ENCODE measurements at regions not wholly inside any gene's neighbourhood (a gene's known extent, or its start where the extent isn't known, plus 50 kb on each side); places are given as distances from the start of the nearest gene placed in this dataset.
"Not testable (repeated sequence)": the region's sequence is repeated elsewhere in the genome, so short reads cannot be mapped to it uniquely, and the experiment has no call there.

DNA sequence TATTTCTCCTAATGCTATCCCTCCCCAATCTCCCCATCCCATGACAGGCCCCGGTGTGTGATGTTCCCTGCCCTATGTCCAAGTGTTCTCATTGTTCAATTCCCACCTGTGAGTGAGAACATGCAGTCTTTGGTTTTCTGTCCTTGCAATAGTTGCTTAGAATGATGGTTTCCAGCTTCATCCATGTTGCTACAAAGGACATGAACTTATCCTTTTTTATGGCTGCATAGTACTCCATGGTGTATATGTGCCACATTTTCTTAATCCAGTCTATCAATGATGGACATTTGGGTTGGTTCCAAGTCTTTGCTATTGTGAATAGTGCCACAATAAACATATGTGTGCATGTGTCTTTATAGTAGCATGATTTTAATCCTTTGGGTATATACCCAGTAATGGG, 51.3 kb upstream of the RIOK2 start:
- H3K27ac ChIP-seq; H3K4me1 ChIP-seq; H3K9me3 ChIP-seq; H3K36me3 ChIP-seq; H3K4me3 ChIP-seq; intact Hi-C loops (cut with DNase I; ENCODE audit: low total_unique reads); H3K27me3 ChIP-seq; DNase-seq: not testable (repeated sequence)

DNA sequence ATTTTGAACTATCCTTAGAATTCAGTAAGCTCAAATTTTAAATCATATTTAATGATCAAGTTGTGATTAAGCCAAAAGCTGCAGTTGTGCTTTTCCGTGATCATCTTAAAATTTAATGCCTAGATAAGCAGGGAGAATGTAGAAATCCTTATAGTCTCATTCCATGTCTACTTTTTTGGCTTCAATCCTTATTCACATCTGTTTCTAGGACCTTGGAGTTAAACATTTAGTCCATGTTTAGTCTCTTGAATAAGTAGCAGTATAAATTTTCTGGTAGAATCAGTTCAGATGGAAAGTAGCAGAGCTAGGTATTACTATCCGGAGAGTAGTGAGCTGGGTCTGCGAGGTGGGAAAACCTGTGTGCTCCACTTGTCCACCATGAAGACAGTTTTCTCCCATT, 59.3 kb upstream of the RIOK2 start:
- Histone ChIP-seq H3K9me3 (peaks cover 0 to 6% of the 10 kb centered on the region in 2 donors), H3K36me3 (no peaks in the 10 kb centered on the region), H3K27me3 (no peaks in the 10 kb centered on the region), H3K4me3 (no peak overlapping the region), H3K27ac (no peak overlapping the region), H3K4me1 (no peaks in the 10 kb centered on the region)
- intact Hi-C loops (cut with DNase I; ENCODE audit: low total_unique reads): no loop called here
- no peak for DNase-seq
- TF ChIP-seq POLR2A (IDR thresholded peaks at IDR 0.05): no peak
- TF ChIP-seq, protein P1, sequence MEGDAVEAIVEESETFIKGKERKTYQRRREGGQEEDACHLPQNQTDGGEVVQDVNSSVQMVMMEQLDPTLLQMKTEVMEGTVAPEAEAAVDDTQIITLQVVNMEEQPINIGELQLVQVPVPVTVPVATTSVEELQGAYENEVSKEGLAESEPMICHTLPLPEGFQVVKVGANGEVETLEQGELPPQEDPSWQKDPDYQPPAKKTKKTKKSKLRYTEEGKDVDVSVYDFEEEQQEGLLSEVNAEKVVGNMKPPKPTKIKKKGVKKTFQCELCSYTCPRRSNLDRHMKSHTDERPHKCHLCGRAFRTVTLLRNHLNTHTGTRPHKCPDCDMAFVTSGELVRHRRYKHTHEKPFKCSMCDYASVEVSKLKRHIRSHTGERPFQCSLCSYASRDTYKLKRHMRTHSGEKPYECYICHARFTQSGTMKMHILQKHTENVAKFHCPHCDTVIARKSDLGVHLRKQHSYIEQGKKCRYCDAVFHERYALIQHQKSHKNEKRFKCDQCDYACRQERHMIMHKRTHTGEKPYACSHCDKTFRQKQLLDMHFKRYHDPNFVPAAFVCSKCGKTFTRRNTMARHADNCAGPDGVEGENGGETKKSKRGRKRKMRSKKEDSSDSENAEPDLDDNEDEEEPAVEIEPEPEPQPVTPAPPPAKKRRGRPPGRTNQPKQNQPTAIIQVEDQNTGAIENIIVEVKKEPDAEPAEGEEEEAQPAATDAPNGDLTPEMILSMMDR (IDR thresholded peaks at IDR 0.05): no peak

DNA sequence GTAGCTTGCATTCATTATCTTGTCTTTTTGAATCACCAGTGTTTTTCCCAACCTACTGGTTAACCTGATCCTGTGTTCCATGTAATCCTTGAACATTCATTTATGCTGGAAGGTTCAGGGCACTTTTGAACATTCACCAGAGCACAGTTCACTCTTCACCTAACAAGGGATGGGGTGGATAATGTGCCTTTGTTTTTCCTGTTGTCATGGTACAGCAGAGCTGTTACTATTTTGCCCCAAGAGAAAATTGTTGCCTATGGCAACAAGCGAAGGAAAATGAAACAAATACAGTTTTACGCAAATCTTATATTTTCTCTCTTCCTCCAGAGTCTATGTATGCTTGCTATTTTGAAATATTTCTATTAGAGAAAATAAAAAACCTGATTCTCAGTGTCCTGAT, 60.3 kb upstream of the RIOK2 start:
- Histone ChIP-seq H3K27me3 (no peaks in the 10 kb centered on the region), H3K9me3 (peaks cover 0 to 6% of the 10 kb centered on the region in 2 donors), H3K36me3 (no peaks in the 10 kb centered on the region), H3K4me1 (no peaks in the 10 kb centered on the region), H3K4me3 (no peak overlapping the region), H3K27ac (no peak overlapping the region)
- intact Hi-C loops (cut with DNase I; ENCODE audit: low total_unique reads): no loop called here
- DNase-seq: no peak
- no peak for TF ChIP-seq POLR2A (IDR thresholded peaks at IDR 0.05)
- TF ChIP-seq, protein P1 (IDR thresholded peaks at IDR 0.05): no peak

DNA sequence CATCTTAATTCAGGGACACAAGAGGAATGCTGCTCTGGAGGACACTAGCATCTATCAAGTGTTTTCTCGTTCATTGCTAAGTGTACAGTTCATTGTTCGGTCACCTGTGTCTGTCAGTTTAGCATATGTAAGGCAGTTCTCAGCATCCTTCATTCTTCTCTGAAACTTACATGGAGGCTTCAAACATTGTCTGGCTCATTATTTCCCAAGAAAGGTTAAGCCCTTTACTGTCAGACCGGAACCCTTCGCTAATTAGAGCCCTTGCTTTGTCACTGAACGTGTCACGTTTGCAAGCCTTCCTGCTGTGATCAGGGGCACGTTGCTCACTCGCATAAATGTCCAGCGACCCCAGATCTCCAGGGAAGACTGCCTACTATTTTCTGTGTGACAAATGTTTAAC, 62.3 kb upstream of the RIOK2 start:
- Histone ChIP-seq H3K4me1 (no peaks in the 10 kb centered on the region), H3K4me3 (no peak overlapping the region), H3K27ac (no peak overlapping the region), H3K9me3 (peaks cover 0 to 3% of the 10 kb centered on the region in 2 donors), H3K36me3 (no peaks in the 10 kb centered on the region), H3K27me3 (no peaks in the 10 kb centered on the region)
- DNase-seq: no peak
- intact Hi-C loops (cut with DNase I; ENCODE audit: low total_unique reads): no loop called here
- TF ChIP-seq, protein P1 (IDR thresholded peaks at IDR 0.05): no peak
- no peak for TF ChIP-seq POLR2A (IDR thresholded peaks at IDR 0.05)

DNA sequence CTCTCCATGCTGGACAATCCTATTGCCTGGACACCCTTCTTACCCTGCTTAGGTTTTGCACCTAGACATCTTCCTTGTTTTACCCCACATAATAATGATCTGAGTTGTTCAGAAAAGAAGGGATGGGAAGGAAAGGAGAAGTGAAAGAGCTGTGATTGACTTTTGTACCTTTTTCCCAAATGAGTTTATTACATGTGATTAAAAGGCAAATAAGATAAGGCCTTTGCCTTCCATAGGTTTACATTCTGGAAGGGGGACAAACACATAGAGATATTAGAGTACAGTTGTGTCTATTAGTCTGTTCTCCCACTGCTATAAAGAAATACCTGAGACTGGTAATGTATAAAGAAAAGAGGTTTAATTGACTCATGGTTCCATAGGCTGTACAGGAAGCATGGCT, 67.1 kb upstream of the RIOK2 start:
- no peak overlapping the region for H3K27ac ChIP-seq
- intact Hi-C loops (cut with DNase I; ENCODE audit: low total_unique reads): no loop called here
- no peaks in the 10 kb centered on the region for H3K27me3 ChIP-seq
- no peaks in the 10 kb centered on the region for H3K4me1 ChIP-seq
- no peaks in the 10 kb centered on the region for H3K36me3 ChIP-seq
- H3K4me3 ChIP-seq: no peak overlapping the region
- DNase-seq: no peak
- TF ChIP-seq, protein P1 (IDR thresholded peaks at IDR 0.05): no peak
- no peak for TF ChIP-seq POLR2A (IDR thresholded peaks at IDR 0.05)
- no peaks in the 10 kb centered on the region for H3K9me3 ChIP-seq

DNA sequence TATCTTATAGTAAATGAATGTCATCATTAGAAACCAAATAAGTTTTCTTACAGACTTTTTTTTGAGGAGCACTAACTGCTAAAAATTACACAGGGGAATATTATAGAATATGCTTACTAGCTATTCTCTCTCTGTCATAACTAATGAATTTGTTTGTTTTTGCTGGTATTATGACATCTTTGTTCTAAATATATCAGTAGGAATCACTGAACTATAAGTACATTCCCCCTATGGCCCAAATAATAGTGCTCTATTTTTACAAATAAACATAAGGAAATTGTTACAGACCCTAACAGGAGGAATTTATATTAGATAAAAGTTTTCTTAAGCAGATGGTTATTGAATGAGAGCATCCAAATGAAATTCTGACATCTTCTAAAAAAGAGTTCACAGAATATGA, 83.0 kb upstream of the RIOK2 start:
- intact Hi-C loops (cut with DNase I; ENCODE audit: low total_unique reads): no loop called here
- TF ChIP-seq POLR2A (IDR thresholded peaks at IDR 0.05): no peak
- TF ChIP-seq, protein P1 (IDR thresholded peaks at IDR 0.05): no peak
- Histone ChIP-seq H3K4me1 (no peaks in the 10 kb centered on the region), H3K27ac (no peak overlapping the region), H3K36me3 (no peaks in the 10 kb centered on the region), H3K27me3 (no peaks in the 10 kb centered on the region), H3K9me3 (no peaks in the 10 kb centered on the region), H3K4me3 (no peak overlapping the region)
- no peak for DNase-seq

All from uterus (tissue), 3 donors.